Lower lobe of right lung (tissue), 2 donors: ENCODE measurements at regions not wholly inside any gene's neighbourhood (a gene's known extent, or its start where the extent isn't known, plus 50 kb on each side); places are given as distances from the start of the nearest gene placed in this dataset.
A peak's percentile ranks its signal among the peaks of the same experiment; 100 is the strongest.
"Not testable (repeated sequence)": the region's sequence is repeated elsewhere in the genome, so short reads cannot be mapped to it uniquely, and the experiment has no call there.

ENCODE experiments used
- ATAC-seq, 2 donors: fragments of 200-7000 bp; cut with Tn5 transposase; one replicate each; pipeline ENCODE4 v1.9.1; 2020 to 2022; ENCODE audit warnings: mild to moderate bottlenecking in 2 of 2, moderate library complexity in 2 of 2
- DNase-seq: peaks from one replicate; pipeline ENCODE4 v3.0.0-alpha.2; 2020
- H3K27ac ChIP-seq: fragments of 200-600 bp; one replicate; pipeline ENCODE4 v1.8.0; 2022
- H3K27me3 ChIP-seq: fragments of 200-600 bp; one replicate; pipeline ENCODE4 v1.8.0; 2022; ENCODE audit warnings: low read depth
- H3K36me3 ChIP-seq: fragments of 200-600 bp; one replicate; pipeline ENCODE4 v1.8.0; 2022; ENCODE audit warnings: mild to moderate bottlenecking
- H3K4me1 ChIP-seq: fragments of 200-600 bp; one replicate; pipeline ENCODE4 v1.8.0; 2022
- H3K4me3 ChIP-seq: fragments of 200-600 bp; one replicate; pipeline ENCODE4 v1.8.0; 2022; ENCODE audit warnings: mild to moderate bottlenecking
- H3K9me3 ChIP-seq: fragments of 200-600 bp; one replicate; pipeline ENCODE4 v1.8.0; 2022
- intact Hi-C: fragments of 100-400 bp; cut with DNase I; formaldehyde crosslinking; loops from one replicate; pipeline ENCODE4 v1.11.0; 2022
- TF ChIP-seq, protein P1 (sequence below): fragments of 200-600 bp; IDR thresholded peaks from one replicate; pipeline ENCODE4 v1.8.0; 2022; ENCODE audit warnings: antibody characterized with exemption, mild to moderate bottlenecking
- donor health status: DM: no; HTN: yes; CAD: no; lungs with severe emphysema.

DNA sequence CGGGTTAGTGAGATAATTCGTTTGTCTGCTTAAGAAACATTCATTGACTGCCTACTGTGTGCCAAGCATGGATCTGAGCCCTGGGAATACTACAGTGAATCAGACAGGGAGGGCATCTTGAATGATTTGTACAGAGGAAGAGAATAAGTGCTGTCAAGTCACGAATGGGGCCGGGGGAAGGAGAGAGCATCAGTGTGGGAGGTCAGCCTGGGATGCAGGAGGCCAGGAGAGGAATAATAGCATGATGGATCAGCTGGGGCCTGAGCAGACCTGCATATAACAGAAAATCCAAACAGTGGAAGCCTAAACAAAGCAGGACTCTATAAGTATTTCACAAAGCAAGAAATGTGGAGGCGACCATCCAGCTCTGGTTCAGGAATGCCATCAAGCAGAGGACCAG is 55.4 kb upstream of the PAX8 start:
- DNase-seq = no peak
- Histone ChIP-seq H3K4me1 (no peaks in the 10 kb centered on the region), H3K4me3 (no peak overlapping the region), H3K9me3 (no peaks in the 10 kb centered on the region), H3K27ac (no peak overlapping the region), H3K27me3 (no peaks in the 10 kb centered on the region), H3K36me3 (no peaks in the 10 kb centered on the region)
- ATAC-seq = no peak
- intact Hi-C loops = no loop called here
- TF ChIP-seq, protein P1, sequence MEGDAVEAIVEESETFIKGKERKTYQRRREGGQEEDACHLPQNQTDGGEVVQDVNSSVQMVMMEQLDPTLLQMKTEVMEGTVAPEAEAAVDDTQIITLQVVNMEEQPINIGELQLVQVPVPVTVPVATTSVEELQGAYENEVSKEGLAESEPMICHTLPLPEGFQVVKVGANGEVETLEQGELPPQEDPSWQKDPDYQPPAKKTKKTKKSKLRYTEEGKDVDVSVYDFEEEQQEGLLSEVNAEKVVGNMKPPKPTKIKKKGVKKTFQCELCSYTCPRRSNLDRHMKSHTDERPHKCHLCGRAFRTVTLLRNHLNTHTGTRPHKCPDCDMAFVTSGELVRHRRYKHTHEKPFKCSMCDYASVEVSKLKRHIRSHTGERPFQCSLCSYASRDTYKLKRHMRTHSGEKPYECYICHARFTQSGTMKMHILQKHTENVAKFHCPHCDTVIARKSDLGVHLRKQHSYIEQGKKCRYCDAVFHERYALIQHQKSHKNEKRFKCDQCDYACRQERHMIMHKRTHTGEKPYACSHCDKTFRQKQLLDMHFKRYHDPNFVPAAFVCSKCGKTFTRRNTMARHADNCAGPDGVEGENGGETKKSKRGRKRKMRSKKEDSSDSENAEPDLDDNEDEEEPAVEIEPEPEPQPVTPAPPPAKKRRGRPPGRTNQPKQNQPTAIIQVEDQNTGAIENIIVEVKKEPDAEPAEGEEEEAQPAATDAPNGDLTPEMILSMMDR = no peak

DNA sequence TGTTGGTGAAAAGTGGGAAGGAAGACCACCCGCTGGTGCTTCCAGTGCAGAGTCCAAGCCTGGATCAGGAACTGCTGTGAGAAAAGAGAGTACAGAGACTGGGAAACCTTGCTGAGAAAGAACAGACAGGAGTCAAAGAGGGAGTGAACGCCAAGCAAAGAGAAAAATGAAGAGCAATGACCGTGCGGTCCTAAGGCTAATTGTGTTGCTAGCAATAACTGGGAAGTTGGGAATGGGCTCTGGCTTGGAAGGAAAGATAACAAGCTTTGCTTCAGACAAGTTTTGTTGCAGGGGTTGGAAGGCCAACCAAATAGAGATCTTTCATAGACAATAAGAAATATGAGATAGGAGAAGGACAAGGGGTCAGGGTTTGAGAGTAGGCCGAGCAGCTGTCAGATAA is 55.0 kb upstream of the PAX8 start:
- H3K27ac ChIP-seq, H3K36me3 ChIP-seq, DNase-seq, H3K27me3 ChIP-seq, ATAC-seq, H3K4me3 ChIP-seq, intact Hi-C loops, H3K4me1 ChIP-seq, H3K9me3 ChIP-seq: not testable (repeated sequence)

DNA sequence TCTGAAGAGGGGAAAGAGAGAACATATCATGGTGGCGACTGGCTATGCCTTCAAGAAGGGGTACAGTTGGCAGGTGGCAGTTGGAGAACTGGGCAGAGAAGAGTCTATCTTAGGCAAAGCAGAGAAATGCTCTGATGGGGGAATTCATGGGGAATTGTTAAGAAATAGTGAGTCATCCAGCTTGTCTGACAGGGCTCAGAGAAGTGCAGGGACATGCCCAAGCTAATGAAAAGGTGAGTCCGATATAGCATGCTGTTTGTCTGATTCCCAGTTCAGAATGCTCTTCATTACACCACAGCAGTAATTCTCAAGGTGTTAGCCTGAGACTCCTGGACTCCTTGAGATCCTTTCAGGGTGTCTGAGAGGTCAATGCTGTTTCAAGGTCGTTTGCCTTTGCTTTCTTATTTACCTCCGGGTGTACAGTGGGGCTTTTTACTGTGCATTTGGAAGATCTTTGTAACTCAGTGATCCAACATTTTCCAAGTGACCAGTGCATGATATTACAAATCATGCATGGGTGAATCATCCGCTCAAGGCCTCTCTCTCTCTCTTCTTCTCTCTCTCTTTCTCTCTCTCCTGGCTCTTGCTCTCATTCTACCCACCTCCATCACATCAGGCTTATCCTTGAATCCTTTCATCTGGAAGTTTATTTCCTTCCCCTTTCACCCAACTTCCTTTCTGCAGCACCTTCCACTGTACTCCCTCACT is 51.5 kb upstream of the PAX8 start:
- H3K4me3 ChIP-seq, H3K27ac ChIP-seq, intact Hi-C loops, H3K9me3 ChIP-seq, H3K27me3 ChIP-seq, H3K36me3 ChIP-seq, H3K4me1 ChIP-seq, DNase-seq: not testable (repeated sequence)
- peak; percentile 15 to 50 for ATAC-seq

DNA sequence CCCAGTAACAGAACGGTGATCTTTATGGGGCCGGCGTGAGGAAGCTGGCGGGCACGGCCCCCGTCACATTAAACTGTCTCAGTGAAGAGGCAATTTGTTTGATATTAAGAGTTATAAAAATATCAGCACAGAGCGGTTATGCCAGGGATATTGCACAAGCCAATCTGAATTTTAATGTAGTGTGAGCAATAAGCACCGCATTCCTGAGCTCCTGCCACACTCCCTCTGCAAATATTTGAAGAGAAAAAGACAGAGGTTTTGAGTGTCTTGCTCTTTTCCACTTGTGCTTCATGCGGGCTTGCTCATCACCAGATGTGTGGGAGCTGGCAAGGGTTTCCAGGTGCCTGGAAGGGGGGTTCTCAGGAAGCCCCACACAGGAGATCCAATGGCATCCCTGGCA is 50.3 kb upstream of the PAX8 start:
- H3K9me3 ChIP-seq, H3K36me3 ChIP-seq, H3K27me3 ChIP-seq, H3K4me3 ChIP-seq, intact Hi-C loops, H3K4me1 ChIP-seq, DNase-seq, H3K27ac ChIP-seq: not testable (repeated sequence)
- ATAC-seq = peak; percentile 59 to 71

DNA sequence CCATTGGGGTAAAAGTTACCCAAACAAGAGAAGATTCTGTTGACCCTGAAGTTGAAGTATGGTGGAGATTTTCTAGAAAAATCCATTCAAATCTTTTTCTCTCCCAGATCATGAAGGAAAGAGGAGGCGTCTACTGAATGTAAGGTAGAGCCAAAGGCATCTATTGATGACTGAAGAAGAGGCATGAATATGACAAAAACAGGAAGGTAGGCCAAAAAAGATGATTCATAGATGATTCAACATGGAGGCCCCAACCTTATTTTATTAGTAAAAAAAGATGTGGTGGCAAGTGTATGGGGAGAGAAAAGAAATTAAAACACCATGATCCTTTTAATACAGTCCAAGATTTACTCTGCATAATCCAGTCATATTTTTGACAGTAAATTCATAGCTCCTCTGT is 49.9 kb upstream of the PAX8 start:
- H3K27me3 ChIP-seq, H3K27ac ChIP-seq, H3K4me3 ChIP-seq, H3K36me3 ChIP-seq, ATAC-seq, H3K9me3 ChIP-seq, DNase-seq, H3K4me1 ChIP-seq, intact Hi-C loops: not testable (repeated sequence)
